ENCODE measurements at regions not wholly inside any gene's neighbourhood (a gene's known extent, or its start where the extent isn't known, plus 50 kb on each side); places are given as distances from the start of the nearest gene placed in this dataset.

DNA sequence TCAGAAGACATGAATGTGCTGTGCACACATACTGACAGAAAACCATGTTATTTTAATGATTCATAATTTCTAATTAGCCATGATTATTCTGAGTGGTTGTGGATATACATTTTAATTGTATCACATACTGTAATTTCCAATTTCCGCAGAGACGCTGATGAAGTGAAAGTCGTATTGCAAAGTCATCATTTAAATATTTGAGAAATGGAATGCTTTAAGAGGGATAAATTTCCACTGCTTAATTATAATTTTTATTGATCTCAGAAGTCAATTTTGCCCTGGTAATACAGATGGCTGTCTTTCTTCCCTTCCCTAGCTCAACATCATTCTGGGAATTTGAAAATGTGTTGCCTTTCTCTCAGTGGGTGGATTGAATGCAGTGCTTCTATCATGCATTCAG, 819.3 kb downstream of the ROBO2 start:
- H3K23me2 ChIP-seq (ENCODE audit: insufficient read length, low read depth, low read length, poor library complexity, severe bottlenecking), result no peaks in the 10 kb centered on the region
- no peak overlapping the region for H2AFZ ChIP-seq (ENCODE audit: low read length)
- no peak for DNase-seq
- no peaks in the 10 kb centered on the region for H4K20me1 ChIP-seq (ENCODE audit: control insufficient read depth, insufficient read depth, insufficient read length)
- no CpG with 5 or more reads among the region's 3 CpGs for WGBS (ENCODE audit: extremely low coverage, insufficient read length, low lambda C conversion rate)
- no peak overlapping the region for H2BK12ac ChIP-seq (ENCODE audit: insufficient read length, low read depth, low read length)
- no peak overlapping the region for H3K4me2 ChIP-seq (ENCODE audit: insufficient read depth, insufficient read length, low read length)
- H3K27ac ChIP-seq (ENCODE audit: insufficient read length, low read depth, low read length), result no peak overlapping the region
- no peaks in the 10 kb centered on the region for H3K9me3 Mint-ChIP-seq
- H3K4me3 Mint-ChIP-seq, result no peak overlapping the region
- no peak overlapping the region for H4K5ac ChIP-seq (ENCODE audit: insufficient read length, low read depth, low read length)
- no peak overlapping the region for H3K56ac ChIP-seq (ENCODE audit: insufficient read length, low read depth, low read length)
- no peaks in the 10 kb centered on the region for H3K79me1 ChIP-seq (ENCODE audit: insufficient read depth, low read depth, low read length, poor library complexity, severe bottlenecking)
- H2BK120ac ChIP-seq (ENCODE audit: low read depth, low read length, poor library complexity, severe bottlenecking), result no peak overlapping the region
- H3T11ph ChIP-seq (ENCODE audit: low read length), result no peak overlapping the region
- H3K14ac ChIP-seq (ENCODE audit: insufficient read depth, low read length), result no peak overlapping the region
- H3K4ac ChIP-seq (ENCODE audit: low read depth, low read length), result no peak overlapping the region
- H3K27me3 ChIP-seq (ENCODE audit: insufficient read depth, low read length), result no peaks in the 10 kb centered on the region
- no peak overlapping the region for H4K8ac ChIP-seq (replicated peaks; ENCODE audit: insufficient read length, low read depth, low read length)
- no peak overlapping the region for H3K27ac Mint-ChIP-seq
- TF ChIP-seq, protein P1, sequence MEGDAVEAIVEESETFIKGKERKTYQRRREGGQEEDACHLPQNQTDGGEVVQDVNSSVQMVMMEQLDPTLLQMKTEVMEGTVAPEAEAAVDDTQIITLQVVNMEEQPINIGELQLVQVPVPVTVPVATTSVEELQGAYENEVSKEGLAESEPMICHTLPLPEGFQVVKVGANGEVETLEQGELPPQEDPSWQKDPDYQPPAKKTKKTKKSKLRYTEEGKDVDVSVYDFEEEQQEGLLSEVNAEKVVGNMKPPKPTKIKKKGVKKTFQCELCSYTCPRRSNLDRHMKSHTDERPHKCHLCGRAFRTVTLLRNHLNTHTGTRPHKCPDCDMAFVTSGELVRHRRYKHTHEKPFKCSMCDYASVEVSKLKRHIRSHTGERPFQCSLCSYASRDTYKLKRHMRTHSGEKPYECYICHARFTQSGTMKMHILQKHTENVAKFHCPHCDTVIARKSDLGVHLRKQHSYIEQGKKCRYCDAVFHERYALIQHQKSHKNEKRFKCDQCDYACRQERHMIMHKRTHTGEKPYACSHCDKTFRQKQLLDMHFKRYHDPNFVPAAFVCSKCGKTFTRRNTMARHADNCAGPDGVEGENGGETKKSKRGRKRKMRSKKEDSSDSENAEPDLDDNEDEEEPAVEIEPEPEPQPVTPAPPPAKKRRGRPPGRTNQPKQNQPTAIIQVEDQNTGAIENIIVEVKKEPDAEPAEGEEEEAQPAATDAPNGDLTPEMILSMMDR (conservative IDR thresholded peaks at IDR 0.05), result no peak
- no peak overlapping the region for H3K23ac ChIP-seq (ENCODE audit: insufficient read length, low read depth, low read length)
- no peak overlapping the region for H4K91ac ChIP-seq (ENCODE audit: insufficient read length, low read depth, low read length)
- no peak overlapping the region for H2BK15ac ChIP-seq (ENCODE audit: low read depth, low read length)
- no peaks in the 10 kb centered on the region for H3K27me3 Mint-ChIP-seq (ENCODE audit: low read depth)
- H3K79me2 ChIP-seq (ENCODE audit: insufficient read depth, low read length), result no peaks in the 10 kb centered on the region
- H3K4me1 ChIP-seq (ENCODE audit: insufficient read depth, low read length), result no peaks in the 10 kb centered on the region
- H3K36me3 Mint-ChIP-seq (ENCODE audit: insufficient read depth in 1 of 3, low read depth in 3 of 3), result no peaks in the 10 kb centered on the region; a peak in 1 of 7 replicates
- H2AK5ac ChIP-seq (ENCODE audit: insufficient read length, low read length), result no peak overlapping the region
- H3K9me3 ChIP-seq (ENCODE audit: control insufficient read depth, low read depth, low read length), result no peaks in the 10 kb centered on the region
- no peak overlapping the region for H2BK5ac ChIP-seq (ENCODE audit: insufficient read length, low read length)
- no peak overlapping the region for H3K9ac ChIP-seq (ENCODE audit: extremely low read depth, insufficient read length, low read length)
- no peak overlapping the region for H2BK20ac ChIP-seq (ENCODE audit: low read depth, low read length, poor library complexity, severe bottlenecking)
- no peaks in the 10 kb centered on the region for H3K4me1 Mint-ChIP-seq
- H3K18ac ChIP-seq (ENCODE audit: insufficient read length, low read depth, low read length), result no peak overlapping the region
